Esophagus (tissue), 2 donors: ENCODE measurements at regions not wholly inside any gene's neighbourhood (a gene's known extent, or its start where the extent isn't known, plus 50 kb on each side); places are given as distances from the start of the nearest gene placed in this dataset.

Experiments
- H3K27ac ChIP-seq, 2 donors: one replicate each; pipeline ENCODE4 v1.5.1; 2013; ENCODE audit warnings: low read depth in 2 of 2, mild to moderate bottlenecking in 2 of 2, inconsistent platforms in 1 of 2, low read length in 1 of 2, moderate library complexity in 1 of 2
- H3K27me3 ChIP-seq, 2 donors: one replicate each; pipeline ENCODE4 v1.6.1; 2013; ENCODE audit warnings: low read length in 2 of 2, control low read depth in 1 of 2, mild to moderate bottlenecking in 1 of 2; ENCODE audit not compliant: insufficient read depth in 2 of 2, control insufficient read depth in 1 of 2
- H3K36me3 ChIP-seq, 2 donors: one replicate each; pipeline ENCODE4 v1.6.1; 2013; ENCODE audit warnings: low read length in 1 of 2; ENCODE audit not compliant: control insufficient read depth in 2 of 2, insufficient read depth in 2 of 2
- H3K4me1 ChIP-seq, 2 donors: one replicate each; pipeline ENCODE4 v1.6.1; 2013; ENCODE audit warnings: low read length in 1 of 2; ENCODE audit not compliant: control insufficient read depth in 2 of 2, insufficient read depth in 2 of 2
- H3K4me3 ChIP-seq, 2 donors: one replicate each; pipeline ENCODE4 v1.5.1; 2013; ENCODE audit warnings: low read length in 2 of 2, mild to moderate bottlenecking in 2 of 2, low read depth in 1 of 2, moderate library complexity in 1 of 2
- H3K9me3 ChIP-seq, 2 donors: one replicate each; pipeline ENCODE4 v1.6.1; 2013; ENCODE audit warnings: mild to moderate bottlenecking in 2 of 2, low read depth in 1 of 2, low read length in 1 of 2, moderate library complexity in 1 of 2; ENCODE audit not compliant: control insufficient read depth in 2 of 2, insufficient read depth in 1 of 2
- WGBS, 2 donors: extraction: QIAGEN DNeasy Blood & Tissue Kit; methylation state at CpG; one replicate each; pipeline ENCODE4 v1.1.7; 2013; 5-methylcytosine and 5-hydroxymethylcytosine counted together
- donor health status: healthy with polysubstance abuse.
- donor health status: Bipolar disorder and iron deficiency.

- peaks cover 0 to 3% of the 10 kb centered on the region in 2 donors for H3K9me3 ChIP-seq
- H3K27ac ChIP-seq, result no peak overlapping the region
- H3K4me3 ChIP-seq, result no peak overlapping the region
- H3K36me3 ChIP-seq, result no peaks in the 10 kb centered on the region
- H3K4me1 ChIP-seq, result no peaks in the 10 kb centered on the region
- no peaks in the 10 kb centered on the region for H3K27me3 ChIP-seq
- WGBS, 2 donors, result 82 to 87% methylated on average over 3 of the region's 3 CpGs
These were observed 458.7 kb downstream of the LPIN1 start for GRCh38 chr2:12205086-12205485.

- Histone ChIP-seq H3K9me3 (peaks cover 0 to 3% of the 10 kb centered on the region in 2 donors), H3K27ac (no peak overlapping the region), H3K27me3 (no peaks in the 10 kb centered on the region), H3K4me3 (no peak overlapping the region), H3K4me1 (no peaks in the 10 kb centered on the region), H3K36me3 (no peaks in the 10 kb centered on the region)
- WGBS, 2 donors, result 76 to 79% methylated on average over 1 of the region's 1 CpG
These were observed 461.1 kb downstream of the LPIN1 start for GRCh38 chr2:12207491-12207890.

GRCh38 chr2:12210016-12210933, 463.8 kb downstream of the LPIN1 start:
- H3K9me3 ChIP-seq, result peaks cover 0 to 3% of the 10 kb centered on the region in 2 donors
- no peaks in the 10 kb centered on the region for H3K4me1 ChIP-seq
- no peak overlapping the region for H3K4me3 ChIP-seq
- no peaks in the 10 kb centered on the region for H3K36me3 ChIP-seq
- WGBS, 2 donors, result 96 to 97% methylated on average over 17 of the region's 17 CpGs
- no peak overlapping the region for H3K27ac ChIP-seq
- H3K27me3 ChIP-seq, result no peaks in the 10 kb centered on the region

- H3K36me3 ChIP-seq, result no peaks in the 10 kb centered on the region
- no peak overlapping the region for H3K4me3 ChIP-seq
- H3K27me3 ChIP-seq, result no peaks in the 10 kb centered on the region
- WGBS, 2 donors, result 54 to 88% methylated on average over 3 of the region's 3 CpGs
- no peaks in the 10 kb centered on the region for H3K4me1 ChIP-seq
- peaks cover 0 to 2% of the 10 kb centered on the region in 2 donors for H3K9me3 ChIP-seq
- no peak overlapping the region for H3K27ac ChIP-seq
These were observed 465.1 kb downstream of the LPIN1 start for GRCh38 chr2:12211326-12212175.

GRCh38 chr2:12212841-12213597, 466.6 kb downstream of the LPIN1 start:
- 70% methylated on average over 6 of the region's 6 CpGs for WGBS, 2 donors

GRCh38 chr2:12217175-12217574, 470.7 kb downstream of the LPIN1 start:
- no peak overlapping the region for H3K27ac ChIP-seq
- no peaks in the 10 kb centered on the region for H3K4me1 ChIP-seq
- 79 to 89% methylated on average over 1 of the region's 1 CpG for WGBS, 2 donors
- no peak overlapping the region for H3K4me3 ChIP-seq
- no peaks in the 10 kb centered on the region for H3K36me3 ChIP-seq
- no peaks in the 10 kb centered on the region for H3K27me3 ChIP-seq
- H3K9me3 ChIP-seq, result no peaks in the 10 kb centered on the region

More at GRCh38 chr2:12212841-12213597, 466.6 kb downstream of the LPIN1 start:
- Histone ChIP-seq H3K9me3 (no peaks in the 10 kb centered on the region), H3K27me3 (no peaks in the 10 kb centered on the region), H3K36me3 (no peaks in the 10 kb centered on the region), H3K4me3 (no peak overlapping the region), H3K27ac (no peak overlapping the region), H3K4me1 (no peaks in the 10 kb centered on the region)

GRCh38 chr2:12219761-12220160, 473.3 kb downstream of the LPIN1 start:
- no peaks in the 10 kb centered on the region for H3K4me1 ChIP-seq
- H3K36me3 ChIP-seq, result no peaks in the 10 kb centered on the region
- H3K27ac ChIP-seq, result no peak overlapping the region
- H3K9me3 ChIP-seq, result peaks cover 4% of the 10 kb centered on the region in 2 donors
- no peak overlapping the region for H3K4me3 ChIP-seq
- WGBS, 2 donors, result 96 to 97% methylated on average over 8 of the region's 8 CpGs
- no peaks in the 10 kb centered on the region for H3K27me3 ChIP-seq

- no peaks in the 10 kb centered on the region for H3K27me3 ChIP-seq
- H3K4me3 ChIP-seq, result no peak overlapping the region
- peaks cover 4% of the 10 kb centered on the region in 2 donors for H3K9me3 ChIP-seq
- WGBS, 2 donors, result 74 to 82% methylated on average over 2 of the region's 2 CpGs
- H3K36me3 ChIP-seq, result no peaks in the 10 kb centered on the region
- no peaks in the 10 kb centered on the region for H3K4me1 ChIP-seq
- H3K27ac ChIP-seq, result no peak overlapping the region
These were observed 475.2 kb downstream of the LPIN1 start for GRCh38 chr2:12221584-12221983.

- H3K27me3 ChIP-seq, result no peaks in the 10 kb centered on the region
- 57 to 63% methylated on average over 1 of the region's 1 CpG for WGBS, 2 donors
- H3K36me3 ChIP-seq, result no peaks in the 10 kb centered on the region
- H3K4me1 ChIP-seq, result no peaks in the 10 kb centered on the region
- peaks cover 4% of the 10 kb centered on the region in 2 donors for H3K9me3 ChIP-seq
- H3K4me3 ChIP-seq, result no peak overlapping the region
- no peak overlapping the region for H3K27ac ChIP-seq
These were observed 476.1 kb downstream of the LPIN1 start for GRCh38 chr2:12222554-12222953.
